PC-3 (cell line): ENCODE measurements at regions not wholly inside any gene's neighbourhood (a gene's known extent, or its start where the extent isn't known, plus 50 kb on each side); places are given as distances from the start of the nearest gene placed in this dataset.

Experiments
- CTCF ChIP-seq: fragments of 300-600 bp; sonication (generic); conservative IDR thresholded peaks from 2 replicates; pipeline ENCODE4 v1.5.1; 2017; ENCODE audit warnings: antibody characterized with exemption, low read depth, mild to moderate bottlenecking, low read length
- EZH2 ChIP-seq: fragments of 300-600 bp; sonication (generic); IDR thresholded peaks from one replicate; pipeline ENCODE4 v1.6.1; 2017; ENCODE audit warnings: antibody characterized with exemption, mild to moderate bottlenecking, low read length; ENCODE audit not compliant: unreplicated experiment
- EZH2phosphoT487 ChIP-seq: fragments of 300-600 bp; sonication (generic); IDR thresholded peaks from 2 replicates; pipeline ENCODE4 v1.6.1; 2018; ENCODE audit warnings: mild to moderate bottlenecking, antibody characterized with exemption, low read length, borderline replicate concordance

- TF ChIP-seq CTCF (no peak), EZH2phosphoT487 (no peak), EZH2 (no peak)
These were observed 945.9 kb downstream of the CDH18 start for GRCh38 chr5:19042106-19042505.
